GM10266 (cell line): ENCODE measurements at regions not wholly inside any gene's neighbourhood (a gene's known extent, or its start where the extent isn't known, plus 50 kb on each side); places are given as distances from the start of the nearest gene placed in this dataset.

Source experiments
- DNase-seq: peaks from one replicate; pipeline ENCODE4 v3.0.0; 2012; ENCODE audit errors: extremely low spot score
- CTCF ChIP-seq: IDR thresholded peaks from 2 replicates; pipeline ENCODE4 v1.5.1; 2012; ENCODE audit warnings: mild to moderate bottlenecking, low read depth; ENCODE audit not compliant: control insufficient read depth, insufficient read depth; ENCODE audit errors: missing control alignments

DNA sequence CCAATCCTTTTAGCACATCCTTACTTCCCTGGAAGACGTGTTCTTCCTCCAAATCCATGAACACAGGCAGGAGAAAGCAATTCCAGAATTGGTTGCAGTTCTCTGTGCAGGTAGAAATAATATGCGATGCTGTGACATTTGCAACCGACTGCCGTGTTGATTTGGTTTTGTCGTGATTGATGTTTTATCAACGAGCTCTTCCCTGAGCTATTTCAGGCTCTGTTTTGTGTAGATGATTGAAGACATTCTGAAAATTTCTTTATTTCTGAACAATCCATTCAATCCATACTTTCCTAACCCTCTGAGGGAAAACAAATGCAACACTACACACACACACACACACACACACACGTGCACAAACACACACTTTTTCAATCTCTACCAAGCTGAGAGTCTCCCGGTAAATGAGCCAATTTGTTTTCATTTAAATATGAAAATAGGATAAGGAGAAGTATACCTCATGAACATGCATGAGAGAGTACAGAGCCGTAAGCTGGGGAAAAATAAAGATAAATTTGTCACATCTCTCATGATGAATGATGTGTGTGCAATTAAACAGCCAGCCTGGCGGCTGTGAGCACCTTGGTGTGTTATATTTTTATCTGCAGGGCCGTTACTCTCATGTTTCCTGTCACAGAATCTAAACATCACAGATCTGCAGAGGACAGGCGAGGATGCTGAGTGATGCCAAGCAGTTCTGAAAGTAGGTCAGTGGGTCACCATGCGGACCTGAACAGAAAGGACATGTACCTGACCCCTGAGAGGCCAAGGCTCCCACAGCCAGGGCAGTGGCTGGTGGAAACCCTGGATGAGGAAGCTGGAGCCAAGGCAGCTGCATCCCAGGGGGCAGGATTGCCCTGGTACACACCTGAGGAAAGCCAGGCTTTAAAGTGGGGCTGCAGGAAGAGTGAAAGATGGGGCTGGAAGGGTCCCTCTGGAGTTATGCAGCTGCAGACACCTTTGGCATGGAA is 64.8 kb downstream of the PDCL3 start:
- no peak for TF ChIP-seq CTCF
- DNase-seq, result no peak

DNA sequence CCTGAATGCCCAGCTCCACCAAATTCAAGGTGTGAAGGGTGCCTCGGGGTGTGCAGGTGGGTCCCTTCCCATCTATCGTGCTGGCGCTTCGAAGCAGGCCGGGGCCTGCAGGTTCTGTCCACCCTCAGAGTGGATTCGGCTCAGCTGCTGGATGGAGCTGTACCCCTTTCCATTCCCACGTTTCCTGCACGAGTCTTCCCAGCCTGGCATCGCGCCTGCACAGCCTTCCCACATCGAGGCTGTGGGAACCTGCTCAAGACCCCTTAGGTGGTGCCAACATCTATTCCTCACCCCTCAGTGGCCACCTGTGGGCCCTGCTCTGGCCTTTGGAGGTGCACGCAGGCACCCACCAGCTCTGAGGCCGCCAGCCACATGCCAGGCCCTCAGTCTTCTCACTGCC is 65.7 kb downstream of the PDCL3 start:
- no peak for TF ChIP-seq CTCF

DNA sequence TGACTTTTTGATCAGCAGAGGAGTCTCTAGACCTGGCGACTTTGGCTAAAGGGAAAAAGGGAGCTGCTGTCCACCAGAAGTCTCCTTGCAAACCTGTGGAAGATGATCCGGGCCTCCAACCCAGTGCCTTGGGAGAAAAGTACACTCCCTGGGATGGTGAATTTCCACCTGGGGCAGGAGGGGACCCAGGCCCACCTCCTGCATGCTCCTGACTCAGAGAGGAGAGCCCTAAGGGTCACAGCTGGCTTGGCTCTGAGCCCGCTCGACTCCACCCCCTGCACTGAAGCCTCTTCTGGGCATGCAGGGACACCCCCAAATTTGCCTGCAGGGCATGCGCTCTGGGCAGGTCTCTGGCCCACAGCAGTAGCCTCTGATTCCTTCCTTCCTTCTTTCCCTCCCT is 66.5 kb downstream of the PDCL3 start:
- no peak for DNase-seq
- TF ChIP-seq CTCF, result no peak

More for the DNA sequence above, 65.7 kb downstream of the PDCL3 start:
- DNase-seq, result no peak

DNA sequence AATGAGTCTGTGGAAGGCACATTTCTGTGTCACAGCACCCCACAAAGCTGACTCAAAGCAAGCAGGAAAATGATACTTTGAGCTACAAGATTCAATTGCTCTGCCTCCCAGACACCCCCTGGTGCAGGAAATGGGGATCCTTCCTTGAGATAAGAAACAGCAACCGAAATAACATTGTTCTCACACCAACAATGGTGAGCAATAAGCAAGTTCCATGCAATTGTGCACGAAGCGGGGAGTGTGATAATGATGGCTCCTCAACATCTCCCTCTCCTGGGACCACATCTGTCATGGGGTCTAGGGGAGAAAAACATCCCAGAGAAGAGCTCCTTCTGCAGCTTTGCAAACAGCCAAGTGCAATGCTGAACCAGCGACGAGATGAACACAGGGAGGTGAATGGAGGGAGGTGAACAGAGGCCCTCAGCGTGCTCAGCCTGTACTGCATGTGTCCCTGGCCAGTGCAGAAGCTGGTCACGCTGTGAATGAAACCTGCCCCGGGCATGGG is 67.7 kb downstream of the PDCL3 start:
- no peak for DNase-seq

GRCh38 chr2:100632037-100632436 is 69.2 kb downstream of the PDCL3 start:
- DNase-seq, result no peak
- no peak for TF ChIP-seq CTCF

More for the DNA sequence above, 67.7 kb downstream of the PDCL3 start:
- TF ChIP-seq CTCF, result no peak

GRCh38 chr2:100632759-100633158 is 70.0 kb downstream of the PDCL3 start:
- no peak for DNase-seq
- no peak for TF ChIP-seq CTCF
